ENCODE measurements at regions not wholly inside any gene's neighbourhood (a gene's known extent, or its start where the extent isn't known, plus 50 kb on each side); places are given as distances from the start of the nearest gene placed in this dataset.

GRCh38 chr20:24181151-24181550, 192.6 kb upstream of the GGTLC1 start:
- DNase-seq (ENCODE audit: low read depth), result no peak

- no peak for DNase-seq (ENCODE audit: low read depth)
Measured at GRCh38 chr20:24169256-24169655, 180.7 kb upstream of the GGTLC1 start.

GRCh38 chr20:24166412-24166811, 177.8 kb upstream of the GGTLC1 start:
- no peak for DNase-seq (ENCODE audit: low read depth)

GRCh38 chr20:24166123-24166381, 177.5 kb upstream of the GGTLC1 start:
- no peak for DNase-seq (ENCODE audit: low read depth)

GRCh38 chr20:24165301-24166122, 176.9 kb upstream of the GGTLC1 start:
- no peak for DNase-seq (ENCODE audit: low read depth)

GRCh38 chr20:24164360-24164759, 175.8 kb upstream of the GGTLC1 start:
- no peak for DNase-seq (ENCODE audit: low read depth)

GRCh38 chr20:24163506-24163905, 174.9 kb upstream of the GGTLC1 start:
- no peak for DNase-seq (ENCODE audit: low read depth)

GRCh38 chr20:24160563-24161281, 172.1 kb upstream of the GGTLC1 start:
- DNase-seq (ENCODE audit: low read depth), result no peak

GRCh38 chr20:24158281-24158680, 169.7 kb upstream of the GGTLC1 start:
- DNase-seq (ENCODE audit: low read depth), result no peak

- DNase-seq (ENCODE audit: low read depth), result no peak
Measured at GRCh38 chr20:24157213-24157612, 168.6 kb upstream of the GGTLC1 start.

GRCh38 chr20:24153101-24154040, 164.8 kb upstream of the GGTLC1 start:
- no peak for DNase-seq (ENCODE audit: low read depth)

- DNase-seq (ENCODE audit: low read depth), result no peak
Measured at GRCh38 chr20:24151621-24152294, 163.2 kb upstream of the GGTLC1 start.

- no peak for DNase-seq (ENCODE audit: low read depth)
Measured at GRCh38 chr20:24150406-24150805, 161.8 kb upstream of the GGTLC1 start.

- DNase-seq (ENCODE audit: low read depth), result no peak
Measured at GRCh38 chr20:24149881-24150307, 161.3 kb upstream of the GGTLC1 start.

GRCh38 chr20:24149175-24149574, 160.6 kb upstream of the GGTLC1 start:
- DNase-seq (ENCODE audit: low read depth), result no peak

GRCh38 chr20:24148372-24148771, 159.8 kb upstream of the GGTLC1 start:
- no peak for DNase-seq (ENCODE audit: low read depth)

GRCh38 chr20:24147961-24148360, 159.4 kb upstream of the GGTLC1 start:
- DNase-seq (ENCODE audit: low read depth), result no peak

GRCh38 chr20:24147479-24147878, 158.9 kb upstream of the GGTLC1 start:
- DNase-seq (ENCODE audit: low read depth), result no peak

GRCh38 chr20:24146231-24146634, 157.7 kb upstream of the GGTLC1 start:
- DNase-seq (ENCODE audit: low read depth), result no peak

GRCh38 chr20:24144371-24144770, 155.8 kb upstream of the GGTLC1 start:
- no peak for DNase-seq (ENCODE audit: low read depth)

- no peak for DNase-seq (ENCODE audit: low read depth)
Measured at GRCh38 chr20:24141111-24141510, 152.5 kb upstream of the GGTLC1 start.

- no peak for DNase-seq (ENCODE audit: low read depth)
Measured at GRCh38 chr20:24139846-24140245, 151.3 kb upstream of the GGTLC1 start.

Measured in T-helper 22 cell (primary cell).